MCF 10A (cell line): ENCODE measurements at regions not wholly inside any gene's neighbourhood (a gene's known extent, or its start where the extent isn't known, plus 50 kb on each side); places are given as distances from the start of the nearest gene placed in this dataset.

Source experiments
- BruUV-seq: library from RNA; stranded (reverse); fragments of 400-500 nt; replicated peaks from 2 replicates; lab custom pipeline; 2021; lab: Mats Ljungman, UMichigan
- CTCF ChIA-PET: fragments of 300-600 bp; sonication (Branson Sonifier 250); formaldehyde crosslinking; extraction: SDS; loops from one replicate; lab custom pipeline; 2021; ENCODE audit warnings: antibody characterized with exemption, inconsistent platforms; lab: Yijun Ruan, JAX
- POLR2A ChIA-PET: fragments of 300-600, 350-650 bp; sonication (Branson Sonifier 250); formaldehyde crosslinking; extraction: SDS; loops from one replicate; lab custom pipeline; 2020; ENCODE audit warnings: antibody characterized with exemption, inconsistent platforms; lab: Yijun Ruan, JAX
- DNase-seq: peaks from one replicate; pipeline ENCODE4 v3.0.0-alpha.2; 2018; ENCODE audit not compliant: unreplicated experiment
- H3K27ac Mint-ChIP-seq: one replicate; pipeline ENCODE4 v1.8.0; 2022; ENCODE audit warnings: mild to moderate bottlenecking, low read depth, mixed read lengths; ENCODE audit not compliant: unreplicated experiment
- H3K27me3 Mint-ChIP-seq: one replicate; pipeline ENCODE4 v1.8.0; 2022; ENCODE audit warnings: mixed read lengths; ENCODE audit not compliant: insufficient read depth, unreplicated experiment
- H3K36me3 Mint-ChIP-seq: one replicate; pipeline ENCODE4 v1.8.0; 2022; ENCODE audit warnings: mild to moderate bottlenecking, moderate library complexity, mixed read lengths; ENCODE audit not compliant: insufficient read depth, unreplicated experiment
- H3K4me1 Mint-ChIP-seq: one replicate; pipeline ENCODE4 v1.8.0; 2022; ENCODE audit warnings: mixed read lengths; ENCODE audit not compliant: insufficient read depth, unreplicated experiment
- H3K4me3 Mint-ChIP-seq: one replicate; pipeline ENCODE4 v1.8.0; 2022; ENCODE audit warnings: mild to moderate bottlenecking, moderate library complexity, mixed read lengths; ENCODE audit not compliant: unreplicated experiment
- H3K9me3 Mint-ChIP-seq: one replicate; pipeline ENCODE4 v1.8.0; 2022; ENCODE audit warnings: mixed read lengths; ENCODE audit not compliant: unreplicated experiment
- CTCF ChIP-seq: fragments of 200-600 bp; IDR thresholded peaks from one replicate; pipeline ENCODE4 v1.8.0; 2022; ENCODE audit warnings: antibody characterized with exemption, mild to moderate bottlenecking; ENCODE audit not compliant: unreplicated experiment
- intact Hi-C: fragments of 100-400 bp; cut with micrococcal nuclease; formaldehyde crosslinking; loops from 2 replicates; pipeline ENCODE4 v1.14.1; 2022

GRCh38 chr13:112124141-112124540 lies 57.2 kb downstream of the SOX1 start:
- TF ChIP-seq CTCF = no peak
- ChIA-PET CTCF (no interaction called here), POLR2A (no interaction called here)
- intact Hi-C loops = no loop called here
- DNase-seq = no peak
- no TSS peak for BruUV-seq
- H3K4me1 Mint-ChIP-seq = no peaks in the 10 kb centered on the region
- H3K27me3 Mint-ChIP-seq = peaks cover 39% of the 10 kb centered on the region
- peaks cover 38% of the 10 kb centered on the region for H3K9me3 Mint-ChIP-seq
- H3K27ac Mint-ChIP-seq = no peak overlapping the region
- no peak overlapping the region for H3K4me3 Mint-ChIP-seq
- no peaks in the 10 kb centered on the region for H3K36me3 Mint-ChIP-seq

GRCh38 chr13:112127564-112128330 lies 60.8 kb downstream of the SOX1 start:
- no TSS peak for BruUV-seq
- POLR2A ChIA-PET = no interaction called here
- intact Hi-C loops = no loop called here
- no peak overlapping the region for H3K27ac Mint-ChIP-seq
- no peak for DNase-seq
- no peaks in the 10 kb centered on the region for H3K36me3 Mint-ChIP-seq
- H3K4me1 Mint-ChIP-seq = no peaks in the 10 kb centered on the region
- H3K9me3 Mint-ChIP-seq = peaks cover 51% of the 10 kb centered on the region
- H3K4me3 Mint-ChIP-seq = no peak overlapping the region
- peaks cover 40% of the 10 kb centered on the region for H3K27me3 Mint-ChIP-seq
- CTCF ChIA-PET = no interaction called here
- TF ChIP-seq CTCF = no peak

GRCh38 chr13:112128331-112128610 lies 61.3 kb downstream of the SOX1 start:
- H3K4me1 Mint-ChIP-seq = no peaks in the 10 kb centered on the region
- POLR2A ChIA-PET = no interaction called here
- H3K4me3 Mint-ChIP-seq = no peak overlapping the region
- intact Hi-C loops = no loop called here
- H3K9me3 Mint-ChIP-seq = peaks cover 45% of the 10 kb centered on the region
- H3K27ac Mint-ChIP-seq = no peak overlapping the region
- H3K27me3 Mint-ChIP-seq = peaks cover 40% of the 10 kb centered on the region
- TF ChIP-seq CTCF = no peak
- CTCF ChIA-PET = no interaction called here
- no peak for DNase-seq
- no peaks in the 10 kb centered on the region for H3K36me3 Mint-ChIP-seq
- BruUV-seq = no TSS peak

GRCh38 chr13:112130418-112130817 lies 63.5 kb downstream of the SOX1 start:
- peaks cover 22% of the 10 kb centered on the region for H3K27me3 Mint-ChIP-seq
- no peak overlapping the region for H3K4me3 Mint-ChIP-seq
- intact Hi-C loops = no loop called here
- H3K27ac Mint-ChIP-seq = no peak overlapping the region
- no peak for DNase-seq
- H3K4me1 Mint-ChIP-seq = no peaks in the 10 kb centered on the region
- H3K36me3 Mint-ChIP-seq = no peaks in the 10 kb centered on the region
- CTCF ChIA-PET = no interaction called here
- BruUV-seq = no TSS peak
- TF ChIP-seq CTCF = no peak
- POLR2A ChIA-PET = interaction anchor here (0.6 kb wide), 1 partner anchor 19 kb away, joined by 5 read pairs; no protein-coding TSS in a partner anchor
- H3K9me3 Mint-ChIP-seq = peaks cover 28% of the 10 kb centered on the region
